NCI-H2029 (cell line): ENCODE measurements at regions not wholly inside any gene's neighbourhood (a gene's known extent, or its start where the extent isn't known, plus 50 kb on each side); places are given as distances from the start of the nearest gene placed in this dataset.
"Not testable (repeated sequence)": the region's sequence is repeated elsewhere in the genome, so short reads cannot be mapped to it uniquely, and the experiment has no call there.

Experiments
- DNase-seq: peaks from one replicate; lab custom pipeline; 2025; lab: John Stamatoyannopoulos, UW

- not testable (repeated sequence) for DNase-seq
Measured at GRCh38 chr7:65510187-65510538, 136.5 kb downstream of the ZNF92 start.

GRCh38 chr7:65519751-65520150 lies 146.1 kb downstream of the ZNF92 start:
- not testable (repeated sequence) for DNase-seq

GRCh38 chr7:65545465-65546161 lies 172.0 kb downstream of the ZNF92 start:
- not testable (repeated sequence) for DNase-seq

GRCh38 chr7:65549589-65550443 lies 176.2 kb downstream of the ZNF92 start:
- DNase-seq = not testable (repeated sequence)

- not testable (repeated sequence) for DNase-seq
Measured at GRCh38 chr7:65550444-65550809, 176.8 kb downstream of the ZNF92 start.

GRCh38 chr7:65551042-65551441 lies 177.4 kb downstream of the ZNF92 start:
- not testable (repeated sequence) for DNase-seq

GRCh38 chr7:65554553-65555476 lies 181.2 kb downstream of the ZNF92 start:
- DNase-seq = not testable (repeated sequence)

GRCh38 chr7:65558584-65558983 lies 184.9 kb downstream of the ZNF92 start:
- DNase-seq = not testable (repeated sequence)

- not testable (repeated sequence) for DNase-seq
Measured at GRCh38 chr7:65561786-65562372, 188.2 kb downstream of the ZNF92 start.

- not testable (repeated sequence) for DNase-seq
Measured at GRCh38 chr7:65562522-65562921, 188.9 kb downstream of the ZNF92 start.

- DNase-seq = not testable (repeated sequence)
Measured at GRCh38 chr7:65563333-65563732, 189.7 kb downstream of the ZNF92 start.

GRCh38 chr7:65568226-65568625 lies 194.6 kb downstream of the ZNF92 start:
- not testable (repeated sequence) for DNase-seq

GRCh38 chr7:65570990-65571389 lies 197.3 kb downstream of the ZNF92 start:
- DNase-seq = not testable (repeated sequence)

GRCh38 chr7:65572581-65572980 lies 198.9 kb downstream of the ZNF92 start:
- DNase-seq = not testable (repeated sequence)

GRCh38 chr7:65576370-65576769 lies 202.7 kb downstream of the ZNF92 start:
- not testable (repeated sequence) for DNase-seq

- not testable (repeated sequence) for DNase-seq
Measured at GRCh38 chr7:65582518-65583119, 209.0 kb downstream of the ZNF92 start.

GRCh38 chr7:65602495-65602894 lies 228.8 kb downstream of the ZNF92 start:
- DNase-seq = not testable (repeated sequence)

- DNase-seq = no peak
Measured at GRCh38 chr7:65609131-65609530, 235.5 kb downstream of the ZNF92 start.

GRCh38 chr7:65613644-65614289 lies 240.1 kb downstream of the ZNF92 start:
- DNase-seq = not testable (repeated sequence)

- DNase-seq = not testable (repeated sequence)
Measured at GRCh38 chr7:65616111-65616510, 242.5 kb downstream of the ZNF92 start.

- not testable (repeated sequence) for DNase-seq
Measured at GRCh38 chr7:65620216-65620615, 246.6 kb downstream of the ZNF92 start.
